ENCODE measurements at regions not wholly inside any gene's neighbourhood (a gene's known extent, or its start where the extent isn't known, plus 50 kb on each side); places are given as distances from the start of the nearest gene placed in this dataset.

- H2AFZ ChIP-seq (ENCODE audit: low read length), result no peak overlapping the region
- no peaks in the 10 kb centered on the region for H3K9me2 ChIP-seq (ENCODE audit: low read depth, low read length)
These were observed 230.7 kb upstream of the GK2 start for GRCh38 chr4:79638735-79639134.

GRCh38 chr4:79636991-79637390 is 229.0 kb upstream of the GK2 start:
- no peaks in the 10 kb centered on the region for H3K4me1 ChIP-seq (ENCODE audit: insufficient read depth, low read length, severe bottlenecking)
- no peaks in the 10 kb centered on the region for H3K27me3 ChIP-seq (ENCODE audit: insufficient read depth, low read length)
- no peaks in the 10 kb centered on the region for H3K9me2 ChIP-seq (ENCODE audit: low read depth, low read length)
- no peak overlapping the region for H2AFZ ChIP-seq (ENCODE audit: low read length)
- TF ChIP-seq CTCF (IDR thresholded peaks at IDR 0.05; ENCODE audit: low read length) (no peak), EZH2 (IDR thresholded peaks at IDR 0.05; ENCODE audit: borderline replicate concordance, low read length) (no peak)
- H4K20me1 ChIP-seq (ENCODE audit: insufficient read depth, low read length), result no peaks in the 10 kb centered on the region
- H3K4me3 ChIP-seq (ENCODE audit: low read depth, low read length, poor library complexity, severe bottlenecking), result no peak overlapping the region
- H3F3A ChIP-seq (ENCODE audit: insufficient read depth, low read length), result no peaks in the 10 kb centered on the region
- H3K9me3 ChIP-seq (ENCODE audit: low read length), result no peaks in the 10 kb centered on the region
- no peaks in the 10 kb centered on the region for H3K79me2 ChIP-seq (ENCODE audit: insufficient read depth, low read length)
- no peaks in the 10 kb centered on the region for H3K36me3 ChIP-seq (ENCODE audit: insufficient read depth, low read length)
- H3K9ac ChIP-seq (ENCODE audit: low read length), result no peak overlapping the region
- H3K4me2 ChIP-seq (ENCODE audit: low read length), result no peak overlapping the region
- H3K27ac ChIP-seq (ENCODE audit: low read depth, low read length, poor library complexity, severe bottlenecking), result no peak overlapping the region

More at GRCh38 chr4:79638735-79639134, 230.7 kb upstream of the GK2 start:
- Histone ChIP-seq H3K27ac (ENCODE audit: low read depth, low read length, poor library complexity, severe bottlenecking) (no peak overlapping the region), H3K4me1 (ENCODE audit: insufficient read depth, low read length, severe bottlenecking) (no peaks in the 10 kb centered on the region), H3K36me3 (ENCODE audit: insufficient read depth, low read length) (no peaks in the 10 kb centered on the region), H3F3A (ENCODE audit: insufficient read depth, low read length) (no peaks in the 10 kb centered on the region), H3K27me3 (ENCODE audit: insufficient read depth, low read length) (no peaks in the 10 kb centered on the region), H3K9ac (ENCODE audit: low read length) (no peak overlapping the region), H3K4me3 (ENCODE audit: low read depth, low read length, poor library complexity, severe bottlenecking) (no peak overlapping the region), H4K20me1 (ENCODE audit: insufficient read depth, low read length) (no peaks in the 10 kb centered on the region), H3K79me2 (ENCODE audit: insufficient read depth, low read length) (no peaks in the 10 kb centered on the region), H3K9me3 (ENCODE audit: low read length) (no peaks in the 10 kb centered on the region), H3K4me2 (ENCODE audit: low read length) (no peak overlapping the region)
- no peak for TF ChIP-seq CTCF (IDR thresholded peaks at IDR 0.05; ENCODE audit: low read length)
- TF ChIP-seq EZH2 (IDR thresholded peaks at IDR 0.05; ENCODE audit: borderline replicate concordance, low read length), result no peak

- no peak overlapping the region for H3K27ac ChIP-seq (ENCODE audit: low read depth, low read length, poor library complexity, severe bottlenecking)
- no peaks in the 10 kb centered on the region for H3K9me3 ChIP-seq (ENCODE audit: low read length)
- no peaks in the 10 kb centered on the region for H3K9me2 ChIP-seq (ENCODE audit: low read depth, low read length)
- no peaks in the 10 kb centered on the region for H3K79me2 ChIP-seq (ENCODE audit: insufficient read depth, low read length)
- no peak overlapping the region for H3K4me3 ChIP-seq (ENCODE audit: low read depth, low read length, poor library complexity, severe bottlenecking)
- no peaks in the 10 kb centered on the region for H3K27me3 ChIP-seq (ENCODE audit: insufficient read depth, low read length)
- no peaks in the 10 kb centered on the region for H3K36me3 ChIP-seq (ENCODE audit: insufficient read depth, low read length)
- no peaks in the 10 kb centered on the region for H3K4me1 ChIP-seq (ENCODE audit: insufficient read depth, low read length, severe bottlenecking)
- no peaks in the 10 kb centered on the region for H4K20me1 ChIP-seq (ENCODE audit: insufficient read depth, low read length)
- H3K4me2 ChIP-seq (ENCODE audit: low read length), result no peak overlapping the region
- TF ChIP-seq EZH2 (IDR thresholded peaks at IDR 0.05; ENCODE audit: borderline replicate concordance, low read length) (no peak), CTCF (IDR thresholded peaks at IDR 0.05; ENCODE audit: low read length) (no peak)
- no peaks in the 10 kb centered on the region for H3F3A ChIP-seq (ENCODE audit: insufficient read depth, low read length)
- H2AFZ ChIP-seq (ENCODE audit: low read length), result no peak overlapping the region
- no peak overlapping the region for H3K9ac ChIP-seq (ENCODE audit: low read length)
These were observed 226.1 kb upstream of the GK2 start for GRCh38 chr4:79634111-79634510.
